ENCODE measurements at regions not wholly inside any gene's neighbourhood (a gene's known extent, or its start where the extent isn't known, plus 50 kb on each side); places are given as distances from the start of the nearest gene placed in this dataset.

DNA sequence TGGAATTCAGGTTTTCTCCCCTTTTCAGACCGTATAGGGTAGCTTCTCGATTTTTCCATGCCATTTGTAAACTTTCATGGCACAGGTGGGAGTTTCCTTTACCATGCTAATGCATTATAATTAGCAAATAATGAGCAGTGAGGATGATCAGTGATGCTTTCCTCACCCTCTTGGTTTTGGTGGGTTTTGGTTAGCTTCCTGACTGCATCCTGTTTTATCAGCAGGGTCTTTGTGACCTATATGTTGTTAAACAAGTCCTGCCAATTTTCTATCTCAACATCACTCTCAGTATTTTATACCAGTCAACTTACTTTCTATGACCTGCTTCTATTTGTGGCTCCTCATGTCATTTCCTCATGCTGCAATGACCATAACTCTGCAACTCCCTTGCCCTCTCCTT, 1345.1 kb downstream of the NCAM2 start:
- TF ChIP-seq, protein P1, sequence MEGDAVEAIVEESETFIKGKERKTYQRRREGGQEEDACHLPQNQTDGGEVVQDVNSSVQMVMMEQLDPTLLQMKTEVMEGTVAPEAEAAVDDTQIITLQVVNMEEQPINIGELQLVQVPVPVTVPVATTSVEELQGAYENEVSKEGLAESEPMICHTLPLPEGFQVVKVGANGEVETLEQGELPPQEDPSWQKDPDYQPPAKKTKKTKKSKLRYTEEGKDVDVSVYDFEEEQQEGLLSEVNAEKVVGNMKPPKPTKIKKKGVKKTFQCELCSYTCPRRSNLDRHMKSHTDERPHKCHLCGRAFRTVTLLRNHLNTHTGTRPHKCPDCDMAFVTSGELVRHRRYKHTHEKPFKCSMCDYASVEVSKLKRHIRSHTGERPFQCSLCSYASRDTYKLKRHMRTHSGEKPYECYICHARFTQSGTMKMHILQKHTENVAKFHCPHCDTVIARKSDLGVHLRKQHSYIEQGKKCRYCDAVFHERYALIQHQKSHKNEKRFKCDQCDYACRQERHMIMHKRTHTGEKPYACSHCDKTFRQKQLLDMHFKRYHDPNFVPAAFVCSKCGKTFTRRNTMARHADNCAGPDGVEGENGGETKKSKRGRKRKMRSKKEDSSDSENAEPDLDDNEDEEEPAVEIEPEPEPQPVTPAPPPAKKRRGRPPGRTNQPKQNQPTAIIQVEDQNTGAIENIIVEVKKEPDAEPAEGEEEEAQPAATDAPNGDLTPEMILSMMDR (IDR thresholded peaks at IDR 0.05), result no peak
- TF ChIP-seq POLR2AphosphoS5 (IDR thresholded peaks at IDR 0.05), result no peak

Data from breast epithelium (tissue), 3 donors.